ENCODE measurements at regions not wholly inside any gene's neighbourhood (a gene's known extent, or its start where the extent isn't known, plus 50 kb on each side); places are given as distances from the start of the nearest gene placed in this dataset.

DNA sequence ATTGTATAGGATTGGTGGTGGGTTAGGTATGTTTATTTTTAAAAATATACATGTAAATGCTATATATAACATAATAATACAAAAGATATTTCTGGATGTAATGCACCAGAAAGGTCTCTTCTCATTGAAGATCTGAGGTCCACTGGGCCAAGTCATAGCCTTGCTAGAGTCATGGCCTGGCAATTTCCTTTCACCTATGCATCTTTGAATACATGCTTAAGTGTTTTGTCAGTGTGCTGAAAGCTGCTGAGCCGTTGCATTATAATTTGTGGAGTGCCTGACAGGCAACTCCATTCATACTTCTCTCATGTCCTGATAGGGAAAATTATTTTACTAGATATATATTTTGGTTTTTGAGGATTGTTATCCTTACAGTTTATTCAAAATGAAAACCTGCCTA, 410.2 kb upstream of the CT83 start:
- no peak overlapping the region for H3K4me3 ChIP-seq (ENCODE audit: low read depth, low read length)
- no peaks in the 10 kb centered on the region for H3K9me3 ChIP-seq
- H3K4me1 ChIP-seq = no peaks in the 10 kb centered on the region
- H3K36me3 ChIP-seq = no peaks in the 10 kb centered on the region
- no peaks in the 10 kb centered on the region for H3K27me3 ChIP-seq
- DNase-seq = no peak
- TF ChIP-seq, protein P1, sequence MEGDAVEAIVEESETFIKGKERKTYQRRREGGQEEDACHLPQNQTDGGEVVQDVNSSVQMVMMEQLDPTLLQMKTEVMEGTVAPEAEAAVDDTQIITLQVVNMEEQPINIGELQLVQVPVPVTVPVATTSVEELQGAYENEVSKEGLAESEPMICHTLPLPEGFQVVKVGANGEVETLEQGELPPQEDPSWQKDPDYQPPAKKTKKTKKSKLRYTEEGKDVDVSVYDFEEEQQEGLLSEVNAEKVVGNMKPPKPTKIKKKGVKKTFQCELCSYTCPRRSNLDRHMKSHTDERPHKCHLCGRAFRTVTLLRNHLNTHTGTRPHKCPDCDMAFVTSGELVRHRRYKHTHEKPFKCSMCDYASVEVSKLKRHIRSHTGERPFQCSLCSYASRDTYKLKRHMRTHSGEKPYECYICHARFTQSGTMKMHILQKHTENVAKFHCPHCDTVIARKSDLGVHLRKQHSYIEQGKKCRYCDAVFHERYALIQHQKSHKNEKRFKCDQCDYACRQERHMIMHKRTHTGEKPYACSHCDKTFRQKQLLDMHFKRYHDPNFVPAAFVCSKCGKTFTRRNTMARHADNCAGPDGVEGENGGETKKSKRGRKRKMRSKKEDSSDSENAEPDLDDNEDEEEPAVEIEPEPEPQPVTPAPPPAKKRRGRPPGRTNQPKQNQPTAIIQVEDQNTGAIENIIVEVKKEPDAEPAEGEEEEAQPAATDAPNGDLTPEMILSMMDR (IDR thresholded peaks at IDR 0.05; ENCODE audit: low read depth, low read length) = no peak

DNA sequence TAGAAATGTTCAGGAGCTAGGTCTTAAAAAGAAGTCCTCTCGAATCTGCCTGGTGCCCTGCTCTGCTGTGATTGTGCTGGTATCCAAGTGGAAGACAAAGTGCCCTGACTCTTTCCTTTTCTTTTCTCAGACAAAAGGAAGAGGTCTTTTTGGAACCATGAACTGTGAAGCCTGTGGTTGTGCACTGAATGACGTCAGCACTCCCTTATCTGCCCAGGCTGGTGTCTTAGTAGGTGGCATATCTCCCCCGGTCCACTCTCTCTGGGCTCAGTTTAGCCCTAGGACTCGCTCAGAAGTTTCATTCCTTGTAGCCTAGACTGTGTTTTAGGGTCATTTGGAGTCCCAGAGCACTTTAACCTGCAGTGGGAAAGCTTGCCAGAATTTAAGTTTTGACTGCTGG, 400.3 kb upstream of the CT83 start:
- TF ChIP-seq, protein P1 (IDR thresholded peaks at IDR 0.05; ENCODE audit: low read depth, low read length) = no peak
- H3K36me3 ChIP-seq = no peaks in the 10 kb centered on the region
- no peak overlapping the region for H3K4me3 ChIP-seq (ENCODE audit: low read depth, low read length)
- H3K9me3 ChIP-seq = no peaks in the 10 kb centered on the region
- H3K4me1 ChIP-seq = no peaks in the 10 kb centered on the region
- no peaks in the 10 kb centered on the region for H3K27me3 ChIP-seq
- no peak for DNase-seq

DNA sequence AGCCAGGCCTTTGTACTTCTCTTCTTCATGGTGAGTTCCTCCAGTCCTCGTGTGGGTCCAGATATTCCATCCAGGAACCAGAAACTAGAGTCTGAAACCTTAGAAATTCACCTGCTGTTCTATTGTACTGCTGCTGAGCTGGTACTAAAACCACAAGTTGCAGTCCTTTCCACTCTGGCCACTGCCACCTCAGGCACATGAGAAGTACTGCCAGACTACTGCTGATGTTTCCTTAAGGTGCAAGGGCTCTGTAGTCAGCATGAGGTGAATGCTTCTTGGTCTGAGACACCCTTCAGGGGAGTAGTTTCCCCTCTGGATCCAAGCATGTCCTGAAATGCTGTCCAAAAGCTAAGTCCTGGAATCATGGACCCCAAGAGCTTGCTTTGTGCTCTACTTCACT, 399.6 kb upstream of the CT83 start:
- TF ChIP-seq, protein P1 (IDR thresholded peaks at IDR 0.05; ENCODE audit: low read depth, low read length) = no peak
- Histone ChIP-seq H3K4me3 (ENCODE audit: low read depth, low read length) (no peak overlapping the region), H3K27me3 (no peaks in the 10 kb centered on the region), H3K9me3 (no peaks in the 10 kb centered on the region), H3K36me3 (no peaks in the 10 kb centered on the region), H3K4me1 (no peaks in the 10 kb centered on the region)
- no peak for DNase-seq

DNA sequence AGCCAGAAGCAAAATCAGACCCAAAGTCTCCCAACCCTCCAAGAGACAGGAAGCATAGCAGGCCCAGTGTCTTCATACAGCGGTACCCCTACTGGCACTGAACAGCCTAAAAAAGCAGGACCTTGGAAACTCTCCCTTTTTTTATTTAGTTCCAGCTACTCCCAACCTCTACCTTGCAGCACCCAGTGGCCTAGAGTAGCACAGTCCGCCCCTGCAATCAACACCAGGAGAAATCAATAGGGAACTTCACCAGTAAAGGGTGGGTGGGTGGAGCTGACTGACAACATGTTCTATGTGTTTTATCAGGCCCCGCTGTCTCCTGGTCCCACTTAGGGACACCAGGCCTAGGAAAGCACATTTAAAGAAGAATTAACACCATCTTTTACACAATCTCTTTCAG, 378.5 kb upstream of the CT83 start:
- TF ChIP-seq, protein P1 (IDR thresholded peaks at IDR 0.05; ENCODE audit: low read depth, low read length) = no peak
- Histone ChIP-seq H3K9me3 (no peaks in the 10 kb centered on the region), H3K4me3 (ENCODE audit: low read depth, low read length) (no peak overlapping the region), H3K27me3 (no peaks in the 10 kb centered on the region), H3K4me1 (no peaks in the 10 kb centered on the region), H3K36me3 (no peaks in the 10 kb centered on the region)
- DNase-seq = no peak

DNA sequence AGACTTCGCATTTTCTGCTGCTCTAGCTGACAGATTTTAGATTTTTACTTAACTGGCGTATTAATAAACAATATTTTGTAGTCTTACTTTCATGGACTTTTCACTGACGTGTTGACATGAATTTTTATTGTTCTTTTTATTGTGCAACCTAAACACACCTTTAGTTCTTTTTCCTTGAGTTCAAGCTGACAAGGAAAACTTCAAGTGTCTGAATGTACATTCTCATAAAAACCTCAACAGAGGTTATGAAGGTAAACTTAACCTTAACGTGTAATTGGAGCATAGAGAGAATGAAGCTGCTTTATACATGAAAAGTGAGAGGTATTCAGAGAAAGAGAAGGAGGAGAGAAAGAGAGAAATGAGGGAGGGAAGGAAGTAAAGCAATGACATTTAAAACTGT, 364.3 kb upstream of the CT83 start:
- Histone ChIP-seq H3K9me3 (no peaks in the 10 kb centered on the region), H3K27me3 (no peaks in the 10 kb centered on the region), H3K4me3 (ENCODE audit: low read depth, low read length) (no peak overlapping the region), H3K36me3 (no peaks in the 10 kb centered on the region), H3K4me1 (no peaks in the 10 kb centered on the region)
- TF ChIP-seq, protein P1 (IDR thresholded peaks at IDR 0.05; ENCODE audit: low read depth, low read length) = no peak
- DNase-seq = no peak

DNA sequence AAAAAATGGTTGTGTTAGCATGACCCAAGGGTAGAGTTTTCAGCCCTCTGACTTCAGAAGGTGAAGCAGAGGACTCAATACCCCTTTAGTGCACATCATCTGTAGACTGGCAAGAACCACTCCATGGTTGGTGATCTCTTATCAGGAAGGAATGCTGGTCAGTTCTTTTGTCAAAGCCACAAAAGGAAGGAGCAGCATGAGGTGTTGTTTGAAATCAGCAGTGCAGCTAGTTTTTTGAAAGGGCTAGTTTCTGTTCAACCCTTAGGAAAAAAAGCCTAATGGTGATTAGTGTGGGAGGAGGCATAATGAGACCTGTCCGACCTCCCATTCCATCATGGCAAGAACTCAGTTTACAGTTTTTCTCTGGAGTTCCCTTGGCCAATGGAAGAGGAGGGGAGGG, 362.0 kb upstream of the CT83 start:
- no peak overlapping the region for H3K4me3 ChIP-seq (ENCODE audit: low read depth, low read length)
- no peak for DNase-seq
- H3K9me3 ChIP-seq = no peaks in the 10 kb centered on the region
- H3K36me3 ChIP-seq = no peaks in the 10 kb centered on the region
- H3K27me3 ChIP-seq = no peaks in the 10 kb centered on the region
- H3K4me1 ChIP-seq = no peaks in the 10 kb centered on the region
- TF ChIP-seq, protein P1 (IDR thresholded peaks at IDR 0.05; ENCODE audit: low read depth, low read length) = no peak

Data from BE2C (cell line).